Heart right ventricle (tissue), 16 donors: ENCODE measurements at regions not wholly inside any gene's neighbourhood (a gene's known extent, or its start where the extent isn't known, plus 50 kb on each side); places are given as distances from the start of the nearest gene placed in this dataset.

Experiments
- ATAC-seq, 8 donors: fragments of 200-7000 bp; cut with Tn5 transposase; one replicate each; pipeline ENCODE4 v1.9.1; 2020; ENCODE audit warnings: mild to moderate bottlenecking in 8 of 8, moderate library complexity in 8 of 8, moderate number of reproducible peaks in 1 of 8
- DNase-seq, 2 donors: peaks; one replicate each; pipeline ENCODE4 v3.0.0-alpha.2; 2020
- H3K27ac ChIP-seq, 10 donors: fragments of 200-600 bp; sonication (generic) in 2 of 10; one replicate each; pipeline versions ENCODE4 v1.5.0 to v1.8.0; 2020 to 2022; ENCODE audit warnings: mild to moderate bottlenecking in 3 of 10
- H3K27me3 ChIP-seq, 7 donors: fragments of 200-600 bp; one replicate each; pipeline ENCODE4 v1.8.0; 2021 to 2022; ENCODE audit warnings: mild to moderate bottlenecking in 2 of 7
- H3K36me3 ChIP-seq, 9 donors: fragments of 200-600 bp; sonication (generic) in 1 of 9; one replicate each; pipeline versions ENCODE4 v1.5.0 to v1.8.0; 2020 to 2022; ENCODE audit warnings: mild to moderate bottlenecking in 2 of 9
- H3K4me1 ChIP-seq, 9 donors: fragments of 200-600 bp; sonication (generic) in 1 of 9; one replicate each; pipeline versions ENCODE4 v1.5.0 to v1.8.0; 2020 to 2022; ENCODE audit warnings: mild to moderate bottlenecking in 4 of 9
- H3K4me3 ChIP-seq, 10 donors: fragments of 200-600 bp; sonication (generic) in 2 of 10; one replicate each; pipeline versions ENCODE4 v1.5.0 to v1.8.0; 2020 to 2022; ENCODE audit warnings: mild to moderate bottlenecking in 7 of 10, moderate library complexity in 2 of 10
- H3K9me3 ChIP-seq, 11 donors: fragments of 200-600 bp in 10 of 11; sonication (generic) in 2 of 11; one replicate each; pipeline versions ENCODE4 v1.5.0 to v1.8.0; 2013 to 2022; ENCODE audit warnings: mild to moderate bottlenecking in 2 of 11, control low read depth in 1 of 11, moderate library complexity in 1 of 11
- WGBS, 2 donors: extraction: QIAGEN DNeasy Blood & Tissue Kit; methylation state at CpG; one replicate each; pipeline ENCODE4 v1.1.7; 2013; ENCODE audit warnings: inconsistent platforms in 1 of 2; 5-methylcytosine and 5-hydroxymethylcytosine counted together
- intact Hi-C, 10 donors: fragments of 100-400 bp; cut with DNase I; formaldehyde crosslinking; loops; one replicate each; pipeline versions ENCODE4 v1.11.1 to v1.14.2; 2022
- TF ChIP-seq, protein P1 (sequence below), 9 donors: fragments of 200-600 bp; sonication (generic) in 2 of 9; IDR thresholded peaks; one replicate each; pipeline versions ENCODE4 v1.5.0 to v1.8.0; 2021 to 2022; ENCODE audit warnings: antibody characterized with exemption in 9 of 9, mild to moderate bottlenecking in 5 of 9, moderate library complexity in 1 of 9
- donor health status: Arrhythmogenic right ventricular cardiomyopathy.
- donor health status: ischemic (EF 13 %, LVEDD 7.1; RV severe dilation, severe dysfunction).
- donor health status: healthy with polysubstance abuse.
- donor health status: DM: no; HTN: yes; CAD: no.
- donor health status: DM: no; HTN: no; CAD: no.
- donor health status: ischemic (EF 25% LVEDD 6.9; RV normal size, moderate dysfunction).
- donor health status: ischemic (EF 25% LVEDD 5.7; RV mildly dilated, moderate dysfunction).
- donor health status: healthy.
- donor health status: DM: yes; HTN: yes; CAD: no.
- donor health status: Ischemic cardiomyopathy.
- donor health status: ischemic (EF 35%, LVEDD 5.7; RV mildly dilated, moderate dysfunction).
- donor health status: nonischemic (EF 11% LVEDD 7.7; RV severe dilation, severe dysfunction).
- donor health status: DM: yes; HTN: yes; CAD: no.
- donor health status: PGD.
- donor health status: ischemic (EF 29% LVEDD 5.4; RV normal size, mild dysfunction).
- donor health status: nonischemic (EF 23%, LVEDD 6.1; RV moderate dilation, normal function).

DNA sequence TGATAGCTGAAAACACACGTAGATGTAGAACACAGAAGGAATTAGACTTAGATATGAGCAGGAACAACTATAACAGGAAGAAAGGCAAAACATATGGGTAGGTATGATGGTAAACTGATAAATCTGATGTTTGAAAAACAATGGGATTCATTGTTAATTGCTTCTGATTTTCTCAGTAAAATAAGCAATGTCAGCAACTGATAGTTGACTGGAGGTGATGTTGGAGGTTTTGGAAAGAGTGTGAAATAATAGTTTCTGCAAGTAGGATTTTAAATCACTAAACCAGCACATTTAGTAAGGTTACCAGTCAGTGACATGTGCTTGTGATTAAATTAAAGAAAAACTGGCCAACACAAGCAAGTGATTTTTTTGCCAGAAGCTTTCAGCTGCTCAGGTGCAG is 123.0 kb upstream of the CPNE8 start:
- ATAC-seq (no peak), DNase-seq (no peak)
- Histone ChIP-seq H3K4me1 (no peaks in the 10 kb centered on the region), H3K9me3 (peaks cover 0 to 10% (median 0%) of the 10 kb centered on the region in 11 donors), H3K4me3 (no peak overlapping the region), H3K27me3 (no peaks in the 10 kb centered on the region), H3K27ac (no peak overlapping the region), H3K36me3 (no peaks in the 10 kb centered on the region)
- intact Hi-C loops = no loop called here
- 63 to 75% methylated on average over 1 of the region's 1 CpG for WGBS, 2 donors
- TF ChIP-seq, protein P1, sequence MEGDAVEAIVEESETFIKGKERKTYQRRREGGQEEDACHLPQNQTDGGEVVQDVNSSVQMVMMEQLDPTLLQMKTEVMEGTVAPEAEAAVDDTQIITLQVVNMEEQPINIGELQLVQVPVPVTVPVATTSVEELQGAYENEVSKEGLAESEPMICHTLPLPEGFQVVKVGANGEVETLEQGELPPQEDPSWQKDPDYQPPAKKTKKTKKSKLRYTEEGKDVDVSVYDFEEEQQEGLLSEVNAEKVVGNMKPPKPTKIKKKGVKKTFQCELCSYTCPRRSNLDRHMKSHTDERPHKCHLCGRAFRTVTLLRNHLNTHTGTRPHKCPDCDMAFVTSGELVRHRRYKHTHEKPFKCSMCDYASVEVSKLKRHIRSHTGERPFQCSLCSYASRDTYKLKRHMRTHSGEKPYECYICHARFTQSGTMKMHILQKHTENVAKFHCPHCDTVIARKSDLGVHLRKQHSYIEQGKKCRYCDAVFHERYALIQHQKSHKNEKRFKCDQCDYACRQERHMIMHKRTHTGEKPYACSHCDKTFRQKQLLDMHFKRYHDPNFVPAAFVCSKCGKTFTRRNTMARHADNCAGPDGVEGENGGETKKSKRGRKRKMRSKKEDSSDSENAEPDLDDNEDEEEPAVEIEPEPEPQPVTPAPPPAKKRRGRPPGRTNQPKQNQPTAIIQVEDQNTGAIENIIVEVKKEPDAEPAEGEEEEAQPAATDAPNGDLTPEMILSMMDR (IDR thresholded peaks at IDR 0.05) = no peak

DNA sequence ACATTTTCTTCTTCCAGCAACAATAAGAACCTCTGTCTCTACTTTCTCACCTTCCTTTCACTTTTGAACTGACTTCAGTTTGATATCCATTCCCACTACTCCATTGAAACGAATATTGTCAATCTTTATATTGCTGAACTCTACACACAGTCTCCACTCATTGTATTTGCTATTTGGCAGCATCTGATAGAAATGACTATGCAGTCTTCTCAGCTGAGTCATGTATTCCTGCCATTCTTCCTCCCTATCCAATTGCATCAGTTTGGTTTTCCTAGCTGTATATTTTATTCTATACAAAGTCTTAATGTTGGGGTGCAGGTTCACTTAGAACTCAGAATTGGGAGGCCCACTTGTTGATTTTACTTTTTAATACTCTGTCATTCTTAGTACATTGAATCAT is 107.5 kb upstream of the CPNE8 start:
- Histone ChIP-seq H3K36me3 (no peaks in the 10 kb centered on the region), H3K27ac (no peak overlapping the region), H3K4me3 (no peak overlapping the region), H3K4me1 (no peaks in the 10 kb centered on the region), H3K9me3 (no peaks in the 10 kb centered on the region), H3K27me3 (no peaks in the 10 kb centered on the region)
- intact Hi-C loops = no loop called here
- ATAC-seq (no peak), DNase-seq (no peak)
- 49 to 66% methylated on average over 1 of the region's 1 CpG for WGBS, 2 donors
- TF ChIP-seq, protein P1 (IDR thresholded peaks at IDR 0.05) = no peak

- Histone ChIP-seq H3K36me3 (no peaks in the 10 kb centered on the region), H3K9me3 (no peaks in the 10 kb centered on the region), H3K27me3 (no peaks in the 10 kb centered on the region), H3K4me1 (no peaks in the 10 kb centered on the region), H3K27ac (no peak overlapping the region), H3K4me3 (no peak overlapping the region)
- TF ChIP-seq, protein P1 (IDR thresholded peaks at IDR 0.05) = no peak
- no peak for ATAC-seq
- intact Hi-C loops = no loop called here
- WGBS, 2 donors = 48 to 51% methylated on average over 2 of the region's 2 CpGs
- no peak for DNase-seq
Measured at GRCh38 chr12:39011166-39011565, 105.8 kb upstream of the CPNE8 start.

GRCh38 chr12:39010406-39010805 is 105.0 kb upstream of the CPNE8 start:
- no peak for DNase-seq
- no peak for ATAC-seq
- TF ChIP-seq, protein P1 (IDR thresholded peaks at IDR 0.05) = no peak
- Histone ChIP-seq H3K4me1 (no peaks in the 10 kb centered on the region), H3K9me3 (no peaks in the 10 kb centered on the region), H3K4me3 (no peak overlapping the region), H3K27ac (no peak overlapping the region), H3K27me3 (no peaks in the 10 kb centered on the region), H3K36me3 (no peaks in the 10 kb centered on the region)
- whole genome bisulfite sequencing, 2 donors = 65 to 76% methylated on average over 1 of the region's 1 CpG
- intact Hi-C loops = no loop called here
